Activated CD8-positive, alpha-beta T cell treated with anti-CD3 and anti-CD28 coated beads for 36 hours (primary cell): ENCODE measurements at regions not wholly inside any gene's neighbourhood (a gene's known extent, or its start where the extent isn't known, plus 50 kb on each side); places are given as distances from the start of the nearest gene placed in this dataset.

ENCODE experiments used
- ATAC-seq: fragments of 200-7000 bp; cut with Tn5 transposase; one replicate; pipeline ENCODE4 v1.10.0; 2021; ENCODE audit warnings: mild to moderate bottlenecking, moderate library complexity
- CTCF ChIA-PET: fragments of 350-600 bp; sonication (Branson Sonifier 250); formaldehyde crosslinking; loops from one replicate; lab custom pipeline; 2021; ENCODE audit warnings: antibody characterized with exemption; lab: Charles Lee
- POLR2A ChIA-PET: fragments of 350-600 bp; sonication (Branson Sonifier 250); formaldehyde crosslinking; loops from one replicate; lab custom pipeline; 2021; ENCODE audit warnings: antibody characterized with exemption; lab: Charles Lee
- DNase-seq: peaks from one replicate; pipeline ENCODE4 v3.0.0-alpha.2; 2020
- H3K27ac Mint-ChIP-seq: one replicate; pipeline ENCODE4 v1.8.0; 2021; ENCODE audit warnings: mild to moderate bottlenecking, mixed read lengths
- H3K27me3 Mint-ChIP-seq: one replicate; pipeline ENCODE4 v1.8.0; 2021; ENCODE audit warnings: mixed read lengths
- H3K36me3 Mint-ChIP-seq: one replicate; pipeline ENCODE4 v1.8.0; 2021; ENCODE audit warnings: low read depth, mixed read lengths
- H3K4me1 Mint-ChIP-seq: one replicate; pipeline ENCODE4 v1.8.0; 2021; ENCODE audit warnings: low read depth, mixed read lengths
- H3K4me3 Mint-ChIP-seq: one replicate; pipeline ENCODE4 v1.8.0; 2021; ENCODE audit warnings: mild to moderate bottlenecking, moderate library complexity, mixed read lengths
- H3K9me3 Mint-ChIP-seq: one replicate; pipeline ENCODE4 v1.8.0; 2021; ENCODE audit warnings: mixed read lengths
- intact Hi-C: fragments of 100-400 bp; cut with micrococcal nuclease; formaldehyde crosslinking; loops from one replicate; pipeline ENCODE4 v1.10.0; 2022
- TF ChIP-seq, protein P1 (sequence below): fragments of 200-600 bp; IDR thresholded peaks from one replicate; pipeline ENCODE4 v1.8.0; 2022; ENCODE audit warnings: antibody characterized with exemption, mild to moderate bottlenecking

DNA sequence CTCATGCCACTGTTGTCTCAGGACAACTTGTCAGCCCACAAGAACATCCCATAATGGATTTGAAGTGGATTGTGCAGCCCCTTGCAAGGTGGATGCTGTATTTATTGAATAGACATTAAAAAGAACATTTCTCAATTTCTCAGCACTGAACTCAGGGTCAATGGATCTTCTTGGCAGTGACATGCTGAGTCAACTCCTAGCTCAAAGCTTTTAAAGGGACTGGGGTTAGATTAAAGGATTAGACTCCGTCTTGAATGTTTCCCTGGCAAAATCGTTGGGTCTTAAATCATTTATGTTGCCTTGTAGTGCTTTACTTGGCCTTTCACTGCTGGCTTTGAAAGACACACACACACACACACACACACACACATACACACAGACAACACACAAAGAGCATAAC lies 221.6 kb upstream of the PBX1 start:
- Mint-ChIP-seq H3K27ac (no peak overlapping the region), H3K9me3 (peaks cover 15% of the 10 kb centered on the region), H3K27me3 (no peaks in the 10 kb centered on the region), H3K4me3 (no peak overlapping the region), H3K36me3 (no peaks in the 10 kb centered on the region), H3K4me1 (no peaks in the 10 kb centered on the region)
- ATAC-seq: no peak
- DNase-seq: no peak
- TF ChIP-seq, protein P1, sequence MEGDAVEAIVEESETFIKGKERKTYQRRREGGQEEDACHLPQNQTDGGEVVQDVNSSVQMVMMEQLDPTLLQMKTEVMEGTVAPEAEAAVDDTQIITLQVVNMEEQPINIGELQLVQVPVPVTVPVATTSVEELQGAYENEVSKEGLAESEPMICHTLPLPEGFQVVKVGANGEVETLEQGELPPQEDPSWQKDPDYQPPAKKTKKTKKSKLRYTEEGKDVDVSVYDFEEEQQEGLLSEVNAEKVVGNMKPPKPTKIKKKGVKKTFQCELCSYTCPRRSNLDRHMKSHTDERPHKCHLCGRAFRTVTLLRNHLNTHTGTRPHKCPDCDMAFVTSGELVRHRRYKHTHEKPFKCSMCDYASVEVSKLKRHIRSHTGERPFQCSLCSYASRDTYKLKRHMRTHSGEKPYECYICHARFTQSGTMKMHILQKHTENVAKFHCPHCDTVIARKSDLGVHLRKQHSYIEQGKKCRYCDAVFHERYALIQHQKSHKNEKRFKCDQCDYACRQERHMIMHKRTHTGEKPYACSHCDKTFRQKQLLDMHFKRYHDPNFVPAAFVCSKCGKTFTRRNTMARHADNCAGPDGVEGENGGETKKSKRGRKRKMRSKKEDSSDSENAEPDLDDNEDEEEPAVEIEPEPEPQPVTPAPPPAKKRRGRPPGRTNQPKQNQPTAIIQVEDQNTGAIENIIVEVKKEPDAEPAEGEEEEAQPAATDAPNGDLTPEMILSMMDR: no peak
- CTCF ChIA-PET: no interaction called here
- POLR2A ChIA-PET: no interaction called here
- intact Hi-C loops: no loop called here

DNA sequence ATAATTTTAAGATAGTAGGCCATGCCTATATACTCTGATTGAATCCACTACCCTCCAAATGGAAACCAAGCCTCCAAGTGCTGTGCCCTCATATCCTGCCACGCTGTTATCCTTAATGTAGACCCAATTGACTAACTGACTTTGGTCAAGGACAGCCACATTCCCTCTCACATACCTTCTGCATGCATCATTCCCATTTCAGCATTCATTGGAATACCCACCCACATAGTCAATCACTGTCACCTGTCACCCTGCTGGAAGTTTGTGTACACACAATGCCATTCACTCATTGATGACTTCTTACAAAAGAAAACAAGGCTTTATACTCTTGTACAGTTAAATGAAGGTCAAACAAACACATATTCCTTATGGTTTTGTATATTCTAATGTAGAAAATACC lies 221.1 kb upstream of the PBX1 start:
- peaks cover 15% of the 10 kb centered on the region for H3K9me3 Mint-ChIP-seq
- intact Hi-C loops: no loop called here
- no peaks in the 10 kb centered on the region for H3K27me3 Mint-ChIP-seq
- TF ChIP-seq, protein P1: no peak
- H3K4me3 Mint-ChIP-seq: no peak overlapping the region
- POLR2A ChIA-PET: no interaction called here
- CTCF ChIA-PET: interaction anchor here (1.0 kb wide), 1 partner anchor 9 kb away, joined by 3 read pairs; no protein-coding TSS in a partner anchor
- H3K27ac Mint-ChIP-seq: no peak overlapping the region
- DNase-seq: no peak
- no peaks in the 10 kb centered on the region for H3K36me3 Mint-ChIP-seq
- ATAC-seq: no peak
- H3K4me1 Mint-ChIP-seq: no peaks in the 10 kb centered on the region

DNA sequence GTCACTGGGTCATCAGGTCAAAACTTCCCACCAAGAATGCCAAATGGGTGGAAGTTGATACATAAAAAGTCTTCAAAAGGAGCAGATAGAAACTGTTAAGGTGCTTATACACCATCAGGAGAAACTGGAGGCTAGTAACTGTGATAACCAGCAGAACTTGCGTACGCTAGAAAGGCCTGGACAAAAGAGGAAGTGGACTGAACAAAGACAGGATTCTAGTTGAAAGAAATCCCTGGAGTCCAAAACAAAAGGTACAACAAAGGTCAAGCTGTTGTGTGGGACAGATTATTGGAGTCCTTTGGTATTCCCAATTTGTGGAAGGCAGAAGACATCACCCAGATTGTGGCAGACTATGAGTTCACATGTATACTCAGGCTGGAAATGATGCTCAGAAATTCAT lies 215.8 kb upstream of the PBX1 start:
- no peaks in the 10 kb centered on the region for H3K4me1 Mint-ChIP-seq
- H3K36me3 Mint-ChIP-seq: no peaks in the 10 kb centered on the region
- CTCF ChIA-PET: no interaction called here
- no peaks in the 10 kb centered on the region for H3K27me3 Mint-ChIP-seq
- POLR2A ChIA-PET: no interaction called here
- TF ChIP-seq, protein P1: no peak
- intact Hi-C loops: no loop called here
- DNase-seq (no peak), ATAC-seq (no peak)
- peaks cover 23% of the 10 kb centered on the region for H3K9me3 Mint-ChIP-seq
- H3K27ac Mint-ChIP-seq: no peak overlapping the region
- no peak overlapping the region for H3K4me3 Mint-ChIP-seq

DNA sequence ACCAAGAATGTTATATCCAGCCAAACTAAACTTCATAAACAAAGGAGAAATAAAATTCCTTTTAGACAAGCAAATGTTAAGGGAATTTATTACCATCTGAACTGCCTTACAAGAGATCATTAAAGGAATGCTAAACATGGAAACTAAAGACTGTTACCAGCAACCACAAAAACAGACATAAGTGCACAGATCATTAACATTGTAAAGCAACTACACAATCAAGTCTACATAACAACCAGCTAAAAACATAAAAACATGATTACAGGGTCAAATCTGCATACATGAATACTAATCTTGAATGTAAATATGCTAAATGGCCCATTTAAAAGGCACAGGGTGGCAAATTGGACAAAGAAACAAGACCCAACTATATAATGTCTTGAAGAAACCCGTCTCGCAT lies 211.0 kb upstream of the PBX1 start:
- H3K4me3 Mint-ChIP-seq: no peak overlapping the region
- ChIA-PET CTCF (no interaction called here), POLR2A (no interaction called here)
- intact Hi-C loops: no loop called here
- H3K9me3 Mint-ChIP-seq: peaks cover 30% of the 10 kb centered on the region
- H3K27me3 Mint-ChIP-seq: no peaks in the 10 kb centered on the region
- ATAC-seq (no peak), DNase-seq (no peak)
- TF ChIP-seq, protein P1: no peak
- H3K4me1 Mint-ChIP-seq: no peaks in the 10 kb centered on the region
- no peak overlapping the region for H3K27ac Mint-ChIP-seq
- H3K36me3 Mint-ChIP-seq: no peaks in the 10 kb centered on the region

DNA sequence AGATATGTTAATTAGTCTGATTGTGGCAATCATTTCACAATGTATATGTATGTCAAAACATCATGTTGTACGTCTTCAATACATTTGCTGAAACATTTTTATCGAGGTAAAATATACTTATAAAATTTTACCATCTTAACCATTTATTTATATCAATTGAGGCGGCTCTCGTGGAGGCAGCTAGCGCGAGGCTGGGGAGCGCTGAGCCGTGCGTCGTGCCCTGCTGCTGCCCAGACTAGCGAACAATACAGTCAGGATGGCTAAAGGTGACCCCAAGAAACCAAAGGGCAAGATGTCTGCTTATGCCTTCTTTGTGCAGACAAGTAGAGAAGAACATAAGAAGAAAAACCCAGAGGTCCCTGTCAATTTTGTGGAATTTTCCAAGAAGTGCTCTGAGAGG lies 202.5 kb upstream of the PBX1 start:
- Mint-ChIP-seq H3K4me1 (no peaks in the 10 kb centered on the region), H3K36me3 (no peaks in the 10 kb centered on the region), H3K27me3 (no peaks in the 10 kb centered on the region), H3K27ac (no peak overlapping the region), H3K4me3 (no peak overlapping the region), H3K9me3 (peaks cover 7% of the 10 kb centered on the region)
- DNase-seq (no peak), ATAC-seq (no peak)
- TF ChIP-seq, protein P1: no peak
- ChIA-PET POLR2A (no interaction called here), CTCF (no interaction called here)
- intact Hi-C loops: no loop called here
